Pancreas (tissue), 10 donors: ENCODE measurements at regions not wholly inside any gene's neighbourhood (a gene's known extent, or its start where the extent isn't known, plus 50 kb on each side); places are given as distances from the start of the nearest gene placed in this dataset.
"Not testable (repeated sequence)": the region's sequence is repeated elsewhere in the genome, so short reads cannot be mapped to it uniquely, and the experiment has no call there.

Source experiments
- ATAC-seq, 4 donors: fragments of 200-7000 bp; cut with Tn5 transposase; one replicate each; pipeline versions ENCODE4 v1.8.0 to v1.9.1; 2020; ENCODE audit warnings: mild to moderate bottlenecking in 4 of 4, moderate library complexity in 4 of 4
- DNase-seq, 6 donors: peaks; one replicate each; pipeline ENCODE4 v3.0.0-alpha.2; 2020
- FAIRE-seq: peaks from 2 replicates; lab custom pipeline; 2012; peaks lifted over from hg19 to GRCh38; lab: Jason Lieb, UNC
- H3K27ac ChIP-seq, 4 donors: fragments of 200-600 bp; sonication (generic); 1 replicate in 3 of 4; 2 replicates in 1 of 4; pipeline versions ENCODE4 v1.5.0 to v1.8.0; 2020
- H3K27me3 ChIP-seq, 4 donors: fragments of 200-600 bp; one replicate each; pipeline ENCODE4 v1.8.0; 2021
- H3K36me3 ChIP-seq, 3 donors: fragments of 200-600 bp; sonication (generic) in 1 of 3; one replicate each; pipeline versions ENCODE4 v1.5.0 to v1.8.0; 2020 to 2021
- H3K4me1 ChIP-seq, 3 donors: fragments of 200-600 bp; one replicate each; pipeline ENCODE4 v1.8.0; 2021
- H3K4me3 ChIP-seq, 4 donors: fragments of 200-600 bp; sonication (generic) in 2 of 4; one replicate each; pipeline versions ENCODE4 v1.5.0 to v1.8.0; 2020 to 2021
- H3K9me3 ChIP-seq, 4 donors: fragments of 200-600 bp; one replicate each; pipeline ENCODE4 v1.8.0; 2021
- CTCF ChIP-seq, 4 donors: fragments of 200-600 bp; sonication (generic) in 3 of 4; IDR thresholded peaks; one replicate each; pipeline versions ENCODE4 v1.5.0 to v1.8.0; 2021; ENCODE audit warnings: antibody characterized with exemption in 4 of 4
- WGBS, 2 donors: extraction: QIAGEN DNeasy Blood & Tissue Kit; methylation state at CpG; one replicate each; pipeline ENCODE4 v1.1.7; 2013; 5-methylcytosine and 5-hydroxymethylcytosine counted together
- intact Hi-C, 3 donors: fragments of 100-400 bp; cut with DNase I; formaldehyde crosslinking; loops; one replicate each; pipeline versions ENCODE4 v1.11.1 to v1.14.2; 2022
- donor health status: healthy with polysubstance abuse.
- donor health status: DM: no; HTN: no; CAD: no; lungs with moderate emphysema.
- donor health status: DM: no; HTN: no; CAD: no.
- donor health status: control.
- donor health status: control.
- donor health status: Bipolar disorder and iron deficiency.
- donor health status: DM: yes; HTN: yes; CAD: no.
- donor health status: DM: no; HTN: no; CAD: no.
- donor health status: DM: no; HTN: no; CAD: no.
- donor health status: DM: yes; HTN: yes; CAD: no.

DNA sequence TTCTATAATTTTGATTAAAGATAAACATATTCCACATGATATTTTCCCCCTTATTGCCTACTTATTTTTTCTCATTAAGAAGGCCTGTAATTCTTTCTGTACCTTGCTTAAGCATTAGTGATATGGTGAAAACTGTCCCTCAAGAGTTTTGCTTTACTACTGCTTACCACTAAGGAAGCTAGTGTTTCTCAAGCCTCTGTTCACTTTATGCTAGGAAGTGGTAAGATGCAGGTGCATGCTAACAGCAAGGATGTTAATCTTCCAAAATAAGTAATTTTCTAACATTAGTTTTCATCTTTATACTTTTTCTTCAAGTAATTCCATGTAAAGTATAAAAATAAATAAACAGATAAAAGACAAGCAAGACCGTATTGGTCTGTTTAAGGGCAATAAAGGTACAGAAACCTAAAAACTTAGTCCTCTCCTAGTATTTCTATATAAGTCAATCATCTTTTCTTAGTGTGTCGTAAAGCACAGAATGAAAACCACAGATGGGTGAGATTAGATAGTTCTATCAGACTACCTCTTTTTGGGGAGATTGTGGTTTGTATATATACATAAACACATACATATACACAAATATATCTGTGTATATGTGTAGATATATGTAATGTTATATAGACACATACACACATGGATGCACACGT lies 731.0 kb upstream of the CNTN5 start:
- DNase-seq (no peak), ATAC-seq (no peak), FAIRE-seq (no peak)
- Histone ChIP-seq H3K27me3 (no peaks in the 10 kb centered on the region), H3K27ac (no peak overlapping the region), H3K4me1 (no peaks in the 10 kb centered on the region), H3K36me3 (no peaks in the 10 kb centered on the region), H3K4me3 (no peak overlapping the region), H3K9me3 (no peaks in the 10 kb centered on the region)
- 52 to 68% methylated on average over 3 of the region's 3 CpGs for WGBS, 2 donors
- no peak for TF ChIP-seq CTCF (IDR thresholded peaks at IDR 0.05)
- intact Hi-C loops = no loop called here

GRCh38 chr11:98296091-98296880 lies 724.5 kb upstream of the CNTN5 start:
- 49 to 55% methylated on average over 4 of the region's 4 CpGs for WGBS, 2 donors
- intact Hi-C loops = no loop called here
- H3K36me3 ChIP-seq = no peaks in the 10 kb centered on the region

DNA sequence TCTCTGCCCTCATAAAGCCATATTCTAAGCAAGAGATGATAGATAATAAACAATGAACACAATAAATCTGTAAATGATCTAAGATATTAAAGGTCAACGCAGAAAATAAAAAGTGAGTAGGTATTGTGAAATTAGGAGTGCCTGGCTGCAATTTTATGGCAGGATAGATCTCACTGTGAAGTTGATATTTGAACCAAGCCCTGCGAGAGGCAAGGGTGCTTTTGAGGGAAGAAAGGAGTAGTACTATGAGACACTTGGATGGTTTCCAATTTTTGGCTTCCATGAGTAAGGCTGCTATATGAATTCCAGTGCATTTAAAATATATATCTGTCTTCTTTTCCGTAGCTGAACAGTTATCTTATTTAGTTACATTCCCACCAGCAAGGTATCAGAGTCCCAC lies 720.0 kb upstream of the CNTN5 start:
- FAIRE-seq = no peak
- DNase-seq = no peak
- Histone ChIP-seq H3K27ac (no peak overlapping the region), H3K4me3 (no peak overlapping the region), H3K36me3 (no peaks in the 10 kb centered on the region), H3K4me1 (no peaks in the 10 kb centered on the region), H3K9me3 (no peaks in the 10 kb centered on the region), H3K27me3 (no peaks in the 10 kb centered on the region)
- no peak for TF ChIP-seq CTCF (IDR thresholded peaks at IDR 0.05)
- WGBS, 2 donors = 30 to 50% methylated on average over 3 of the region's 3 CpGs
- intact Hi-C loops = no loop called here
- no peak for ATAC-seq

More at GRCh38 chr11:98296091-98296880, 724.5 kb upstream of the CNTN5 start:
- no peak for FAIRE-seq
- Histone ChIP-seq H3K4me3 (no peak overlapping the region), H3K9me3 (no peaks in the 10 kb centered on the region), H3K27me3 (no peaks in the 10 kb centered on the region), H3K4me1 (no peaks in the 10 kb centered on the region), H3K27ac (no peak overlapping the region)
- DNase-seq = no peak
- no peak for ATAC-seq
- TF ChIP-seq CTCF (IDR thresholded peaks at IDR 0.05) = no peak

DNA sequence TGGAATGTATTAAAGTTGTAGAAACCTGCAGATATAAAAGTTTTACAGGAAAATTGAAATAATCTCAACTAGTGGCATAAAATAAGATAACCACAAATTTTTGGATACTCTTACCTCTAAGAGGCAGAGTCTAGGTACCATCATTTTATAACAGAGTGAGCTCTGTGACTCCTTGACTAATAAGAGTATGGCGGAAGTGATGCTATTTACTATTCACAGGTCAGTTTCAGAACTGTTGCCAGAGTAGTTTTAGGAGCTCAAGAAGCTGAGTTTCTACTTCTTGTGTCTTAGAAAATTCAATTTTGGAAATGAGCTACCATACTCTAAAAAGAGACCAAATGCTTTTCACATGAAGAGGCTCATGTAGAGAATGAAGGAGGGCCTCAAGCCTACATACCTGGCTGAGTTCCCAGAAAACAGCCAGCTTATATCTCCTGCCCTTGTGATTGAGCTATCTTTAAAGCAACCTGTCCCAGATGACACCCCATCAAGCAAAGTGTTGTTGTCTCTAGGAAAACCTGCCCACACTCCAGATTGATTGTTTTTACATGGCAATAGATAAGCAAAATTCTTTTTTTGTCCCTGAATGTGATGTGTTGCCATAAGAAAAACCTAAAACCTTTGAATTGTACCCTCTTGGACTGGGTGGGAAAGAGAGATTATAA lies 712.8 kb upstream of the CNTN5 start:
- Histone ChIP-seq H3K27me3 (no peaks in the 10 kb centered on the region), H3K4me3 (no peak overlapping the region), H3K9me3 (no peaks in the 10 kb centered on the region), H3K4me1 (no peaks in the 10 kb centered on the region), H3K27ac (no peak overlapping the region), H3K36me3 (no peaks in the 10 kb centered on the region)
- DNase-seq (no peak), ATAC-seq (no peak), FAIRE-seq (no peak)
- intact Hi-C loops = no loop called here
- 75 to 88% methylated on average over 1 of the region's 1 CpG for WGBS, 2 donors
- no peak for TF ChIP-seq CTCF (IDR thresholded peaks at IDR 0.05)

DNA sequence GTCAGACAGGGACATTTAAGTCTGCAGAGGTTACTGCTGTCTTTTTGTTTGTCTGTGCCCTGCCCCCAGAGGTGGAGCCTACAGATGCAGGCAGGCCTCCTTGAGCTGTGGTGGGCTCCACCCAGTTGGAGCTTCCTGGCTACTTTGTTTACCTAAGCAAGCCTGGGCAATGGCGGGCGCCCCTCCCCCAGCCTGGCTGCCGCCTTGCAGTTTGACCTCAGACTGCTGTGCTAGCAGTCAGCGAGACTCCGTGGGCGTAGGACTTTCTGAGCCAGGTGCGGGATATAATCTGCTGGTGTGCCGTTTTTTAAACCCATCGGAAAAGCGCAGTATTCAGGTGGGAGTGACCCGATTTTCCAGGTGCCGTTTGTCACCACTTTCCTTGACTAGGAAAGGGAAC lies 690.4 kb upstream of the CNTN5 start:
- H3K4me3 ChIP-seq, FAIRE-seq, DNase-seq, H3K36me3 ChIP-seq, H3K9me3 ChIP-seq, intact Hi-C loops, ATAC-seq, H3K27me3 ChIP-seq, H3K27ac ChIP-seq, H3K4me1 ChIP-seq: not testable (repeated sequence)
- WGBS, 2 donors = 79 to 87% methylated on average over 12 of the region's 12 CpGs
